ENCODE measurements at regions not wholly inside any gene's neighbourhood (a gene's known extent, or its start where the extent isn't known, plus 50 kb on each side); places are given as distances from the start of the nearest gene placed in this dataset.

- TF ChIP-seq POLR2AphosphoS5 (IDR thresholded peaks at IDR 0.05; ENCODE audit: low read depth, low read length) (no peak), POLR2A (IDR thresholded peaks at IDR 0.05; ENCODE audit: low read depth, low read length) (no peak)
Measured at GRCh38 chr14:62027958-62028357, 265.7 kb downstream of the SNAPC1 start.

All from GM12891 (cell line).